KMS-11 (cell line): ENCODE measurements at regions not wholly inside any gene's neighbourhood (a gene's known extent, or its start where the extent isn't known, plus 50 kb on each side); places are given as distances from the start of the nearest gene placed in this dataset.

Experiments
- H2AFZ ChIP-seq: fragments of 200-600 bp; sonication (generic); 2 replicates; pipeline ENCODE4 v1.6.1; 2016; ENCODE audit warnings: antibody characterized with exemption, mixed run types, low read depth
- H3K27ac ChIP-seq: fragments of 200-600 bp; sonication (generic); 2 replicates; pipeline ENCODE4 v1.6.1; 2016; ENCODE audit warnings: mild to moderate bottlenecking, mixed run types
- H3K27me3 ChIP-seq: fragments of 200-600 bp; sonication (generic); 2 replicates; pipeline ENCODE4 v1.6.1; 2017; ENCODE audit warnings: mild to moderate bottlenecking, low read depth, mixed run types, moderate library complexity; ENCODE audit not compliant: insufficient read depth
- H3K36me3 ChIP-seq: fragments of 200-600 bp; sonication (generic); 2 replicates; pipeline ENCODE4 v1.6.1; 2017; ENCODE audit warnings: mild to moderate bottlenecking, mixed run types; ENCODE audit not compliant: insufficient read depth
- H3K4me1 ChIP-seq: fragments of 200-600 bp; sonication (generic); 2 replicates; pipeline ENCODE4 v1.6.1; 2016; ENCODE audit warnings: mild to moderate bottlenecking, low read depth, mixed run types; ENCODE audit not compliant: poor library complexity, severe bottlenecking
- H3K4me2 ChIP-seq: fragments of 200-600 bp; sonication (generic); 2 replicates; pipeline ENCODE4 v1.7.0; 2016; ENCODE audit warnings: mild to moderate bottlenecking, mixed run types
- H3K4me3 ChIP-seq: fragments of 200-600 bp; sonication (generic); IDR thresholded peaks from 2 replicates; pipeline ENCODE4 v1.6.1; 2017; ENCODE audit warnings: low read depth, low read length, mixed read lengths; ENCODE audit not compliant: insufficient read depth
- H3K79me2 ChIP-seq: fragments of 200-600 bp; sonication (generic); 2 replicates; pipeline ENCODE4 v1.6.1; 2016; ENCODE audit warnings: low read depth, mixed run types; ENCODE audit not compliant: insufficient read depth
- H3K9ac ChIP-seq: fragments of 200-600 bp; sonication (generic); 2 replicates; pipeline ENCODE4 v1.6.1; 2016; ENCODE audit warnings: mild to moderate bottlenecking, mixed run types
- H4K20me1 ChIP-seq: fragments of 200-600 bp; sonication (generic); 2 replicates; pipeline ENCODE4 v1.6.1; 2016; ENCODE audit warnings: mild to moderate bottlenecking, mixed run types; ENCODE audit not compliant: insufficient read depth
- CTCF ChIP-seq: fragments of 200-600 bp; sonication (generic); conservative IDR thresholded peaks from 2 replicates; pipeline ENCODE4 v1.6.1; 2017; ENCODE audit warnings: low read depth, mild to moderate bottlenecking, antibody characterized with exemption, low read length, moderate library complexity, mixed read lengths

DNA sequence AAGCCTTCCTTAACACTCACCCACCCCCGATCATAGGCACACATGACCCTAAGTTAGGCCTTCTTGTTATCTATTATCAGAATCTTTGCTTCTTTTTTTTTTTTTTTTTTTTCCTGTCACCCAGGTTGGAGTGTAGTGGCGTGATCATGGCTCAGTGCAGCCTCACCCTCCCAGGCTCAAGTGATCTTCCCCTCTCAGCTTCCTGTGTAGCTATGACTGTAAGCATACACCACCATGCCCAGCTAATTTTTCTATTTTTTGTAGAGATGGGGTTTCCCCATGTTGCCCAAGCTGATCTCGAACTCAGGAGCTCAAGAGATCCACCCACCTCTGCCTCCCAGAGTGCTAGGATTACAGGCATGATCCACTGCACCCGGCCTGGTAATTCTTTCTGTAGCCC is 328.7 kb downstream of the NR4A2 start:
- no peak overlapping the region for H2AFZ ChIP-seq
- H3K36me3 ChIP-seq: no peaks in the 10 kb centered on the region
- H3K4me1 ChIP-seq: no peaks in the 10 kb centered on the region
- H4K20me1 ChIP-seq: no peaks in the 10 kb centered on the region
- H3K4me3 ChIP-seq: no peak overlapping the region
- no peak overlapping the region for H3K9ac ChIP-seq
- no peaks in the 10 kb centered on the region for H3K27me3 ChIP-seq
- no peak overlapping the region for H3K27ac ChIP-seq
- H3K79me2 ChIP-seq: no peaks in the 10 kb centered on the region
- no peak overlapping the region for H3K4me2 ChIP-seq
- TF ChIP-seq CTCF: no peak

DNA sequence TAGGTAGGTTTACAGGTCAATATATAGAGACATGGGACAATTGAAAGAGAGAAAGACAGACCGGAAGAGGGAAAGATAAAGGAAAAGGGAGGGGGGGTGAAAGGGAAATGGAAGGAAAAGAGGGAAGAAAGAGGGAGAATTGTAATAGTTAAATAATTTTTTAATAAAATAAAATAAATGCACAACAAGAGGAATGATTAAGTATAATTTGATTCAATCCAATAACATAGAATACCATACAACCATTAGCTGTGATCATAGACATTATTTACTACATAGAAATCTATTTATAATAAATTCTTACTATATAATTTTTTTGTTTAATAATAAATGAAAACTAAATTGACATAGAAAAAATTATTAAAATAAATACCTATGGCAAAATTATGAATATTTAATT is 330.7 kb downstream of the NR4A2 start:
- no peaks in the 10 kb centered on the region for H4K20me1 ChIP-seq
- H3K4me3 ChIP-seq: no peak overlapping the region
- no peak overlapping the region for H3K27ac ChIP-seq
- H3K4me2 ChIP-seq: no peak overlapping the region
- no peak for TF ChIP-seq CTCF
- no peaks in the 10 kb centered on the region for H3K36me3 ChIP-seq
- H3K9ac ChIP-seq: no peak overlapping the region
- H2AFZ ChIP-seq: no peak overlapping the region
- H3K27me3 ChIP-seq: no peaks in the 10 kb centered on the region
- H3K79me2 ChIP-seq: no peaks in the 10 kb centered on the region
- H3K4me1 ChIP-seq: no peaks in the 10 kb centered on the region

DNA sequence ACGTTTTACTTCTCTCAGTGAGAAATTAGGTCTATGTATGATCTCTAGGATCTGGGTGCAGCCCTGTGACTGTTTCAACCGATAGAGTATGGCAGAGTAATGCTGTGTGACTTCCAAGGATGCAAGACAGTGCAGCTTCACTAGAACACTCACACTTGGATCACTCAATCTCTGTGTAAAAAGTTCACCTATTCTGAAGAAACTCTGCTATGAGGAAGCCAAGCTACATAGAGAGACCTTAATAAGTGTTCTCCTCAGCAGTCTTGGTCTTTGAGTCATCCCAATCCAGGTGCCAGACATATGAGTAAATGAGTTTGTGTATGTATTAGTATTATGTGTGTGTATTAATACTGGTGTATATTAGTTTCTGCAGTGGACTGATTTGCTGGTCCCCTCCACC is 335.0 kb downstream of the NR4A2 start:
- no peak overlapping the region for H2AFZ ChIP-seq
- no peak overlapping the region for H3K4me2 ChIP-seq
- no peak overlapping the region for H3K4me3 ChIP-seq
- no peaks in the 10 kb centered on the region for H3K36me3 ChIP-seq
- H3K27ac ChIP-seq: no peak overlapping the region
- TF ChIP-seq CTCF: no peak
- H3K79me2 ChIP-seq: no peaks in the 10 kb centered on the region
- H3K27me3 ChIP-seq: no peaks in the 10 kb centered on the region
- H4K20me1 ChIP-seq: no peaks in the 10 kb centered on the region
- H3K9ac ChIP-seq: no peak overlapping the region
- H3K4me1 ChIP-seq: no peaks in the 10 kb centered on the region

DNA sequence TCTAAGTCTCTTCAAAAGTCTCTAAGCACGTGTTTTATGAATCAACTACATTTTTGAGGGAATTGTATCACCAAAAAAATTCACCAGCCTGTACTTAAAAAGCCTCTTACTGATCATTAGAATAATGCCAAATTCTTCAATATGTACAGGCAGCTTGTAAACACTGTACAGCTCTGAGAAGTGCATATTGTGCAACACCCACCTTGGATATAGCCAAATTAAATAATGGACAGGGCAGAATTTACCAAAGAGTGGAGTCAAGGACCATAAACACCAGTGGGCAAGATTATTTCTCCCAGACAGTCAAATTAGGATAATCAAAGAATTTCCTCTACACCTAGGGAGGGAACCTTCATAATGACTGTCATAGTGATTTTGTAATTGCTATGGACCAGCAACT is 338.2 kb downstream of the NR4A2 start:
- Histone ChIP-seq H4K20me1 (no peaks in the 10 kb centered on the region), H3K27me3 (no peaks in the 10 kb centered on the region), H3K36me3 (no peaks in the 10 kb centered on the region), H3K79me2 (no peaks in the 10 kb centered on the region), H3K4me1 (no peaks in the 10 kb centered on the region), H3K9ac (no peak overlapping the region), H3K4me3 (no peak overlapping the region), H3K4me2 (no peak overlapping the region), H3K27ac (no peak overlapping the region), H2AFZ (no peak overlapping the region)
- TF ChIP-seq CTCF: no peak

DNA sequence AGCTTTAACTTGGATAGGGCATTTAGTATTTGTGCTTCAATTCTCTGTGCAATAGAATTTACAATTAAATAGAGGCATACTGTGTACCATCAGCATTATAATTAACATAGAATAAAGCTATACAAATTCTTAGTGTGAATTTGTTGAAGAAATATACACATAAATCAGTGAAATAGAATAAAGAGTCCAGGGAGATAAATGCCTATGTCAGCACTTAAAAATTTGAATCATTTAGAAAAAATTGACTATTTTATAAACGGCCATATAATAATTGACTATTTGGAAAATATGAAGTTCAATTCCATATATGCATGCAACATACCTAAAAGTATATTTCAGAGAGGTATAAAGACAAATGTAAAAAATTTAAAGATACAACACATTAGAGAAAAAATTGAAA is 348.7 kb downstream of the NR4A2 start:
- no peak overlapping the region for H3K27ac ChIP-seq
- no peaks in the 10 kb centered on the region for H4K20me1 ChIP-seq
- H2AFZ ChIP-seq: no peak overlapping the region
- no peaks in the 10 kb centered on the region for H3K36me3 ChIP-seq
- no peak overlapping the region for H3K4me2 ChIP-seq
- H3K4me1 ChIP-seq: no peaks in the 10 kb centered on the region
- H3K27me3 ChIP-seq: no peaks in the 10 kb centered on the region
- H3K9ac ChIP-seq: no peak overlapping the region
- H3K79me2 ChIP-seq: no peaks in the 10 kb centered on the region
- no peak overlapping the region for H3K4me3 ChIP-seq
- no peak for TF ChIP-seq CTCF
